ENCODE measurements at regions not wholly inside any gene's neighbourhood (a gene's known extent, or its start where the extent isn't known, plus 50 kb on each side); places are given as distances from the start of the nearest gene placed in this dataset.

GRCh38 chr2:38202713-38203445, 126.9 kb upstream of the CYP1B1 start:
- DNase-seq: no peak

GRCh38 chr2:38201784-38202183, 125.8 kb upstream of the CYP1B1 start:
- DNase-seq: no peak

- no peak for DNase-seq
Observed at GRCh38 chr2:38200598-38200997, 124.6 kb upstream of the CYP1B1 start.

- no peak for DNase-seq
Observed at GRCh38 chr2:38199127-38199526, 123.2 kb upstream of the CYP1B1 start.

GRCh38 chr2:38194751-38195150, 118.8 kb upstream of the CYP1B1 start:
- DNase-seq: no peak

GRCh38 chr2:38192976-38193375, 117.0 kb upstream of the CYP1B1 start:
- no peak for DNase-seq

GRCh38 chr2:38192046-38192445, 116.1 kb upstream of the CYP1B1 start:
- no peak for DNase-seq

GRCh38 chr2:38191516-38191915, 115.6 kb upstream of the CYP1B1 start:
- no peak for DNase-seq

GRCh38 chr2:38190542-38191218, 114.7 kb upstream of the CYP1B1 start:
- no peak for DNase-seq

- no peak for DNase-seq
Observed at GRCh38 chr2:38187541-38188011, 111.6 kb upstream of the CYP1B1 start.

GRCh38 chr2:38185012-38185491, 109.1 kb upstream of the CYP1B1 start:
- DNase-seq: no peak

GRCh38 chr2:38182492-38183003, 106.6 kb upstream of the CYP1B1 start:
- no peak for DNase-seq

GRCh38 chr2:38181806-38182491, 106.0 kb upstream of the CYP1B1 start:
- no peak for DNase-seq

- no peak for DNase-seq
Observed at GRCh38 chr2:38180754-38181153, 104.8 kb upstream of the CYP1B1 start.

GRCh38 chr2:38178556-38179419, 102.8 kb upstream of the CYP1B1 start:
- peak; percentile 41 for DNase-seq

- DNase-seq: no peak
Observed at GRCh38 chr2:38178119-38178518, 102.2 kb upstream of the CYP1B1 start.

- no peak for DNase-seq
Observed at GRCh38 chr2:38176619-38177021, 100.7 kb upstream of the CYP1B1 start.

GRCh38 chr2:38174646-38175423, 98.9 kb upstream of the CYP1B1 start:
- DNase-seq: peak; percentile 88

- DNase-seq: no peak
Observed at GRCh38 chr2:38174131-38174530, 98.2 kb upstream of the CYP1B1 start.

- DNase-seq: no peak
Observed at GRCh38 chr2:38173683-38174082, 97.7 kb upstream of the CYP1B1 start.

- DNase-seq: no peak
Observed at GRCh38 chr2:38171208-38171855, 95.4 kb upstream of the CYP1B1 start.

Measured in amniotic stem cell (primary cell).